Liver (tissue), 8 donors: ENCODE measurements at regions not wholly inside any gene's neighbourhood (a gene's known extent, or its start where the extent isn't known, plus 50 kb on each side); places are given as distances from the start of the nearest gene placed in this dataset.

Source experiments
- DNase-seq: peaks from one replicate; pipeline ENCODE4 v3.0.0-alpha.2; 2017; ENCODE audit warnings: low spot score
- H3K27ac ChIP-seq, 2 donors: one replicate each; pipeline ENCODE4 v1.7.0; 2013; ENCODE audit warnings: inconsistent platforms in 2 of 2, low read length in 2 of 2, control low read depth in 1 of 2, low read depth in 1 of 2, mild to moderate bottlenecking in 1 of 2
- H3K27me3 ChIP-seq, 4 donors: one replicate each; pipeline versions ENCODE4 v1.6.1 to v1.7.0; 2013; ENCODE audit warnings: low read length in 3 of 4, inconsistent platforms in 1 of 4, mild to moderate bottlenecking in 1 of 4, moderate library complexity in 1 of 4; ENCODE audit not compliant: control insufficient read depth in 4 of 4, insufficient read depth in 4 of 4
- H3K36me3 ChIP-seq, 4 donors: one replicate each; pipeline versions ENCODE4 v1.6.1 to v1.7.0; 2013; ENCODE audit warnings: low read length in 3 of 4, mild to moderate bottlenecking in 3 of 4, low read depth in 1 of 4, moderate library complexity in 1 of 4; ENCODE audit not compliant: control insufficient read depth in 4 of 4, insufficient read depth in 3 of 4
- H3K4me1 ChIP-seq, 4 donors: one replicate each; pipeline versions ENCODE4 v1.6.1 to v1.7.0; 2013; ENCODE audit warnings: low read length in 3 of 4, mild to moderate bottlenecking in 3 of 4, moderate library complexity in 1 of 4; ENCODE audit not compliant: control insufficient read depth in 4 of 4, insufficient read depth in 4 of 4
- H3K4me3 ChIP-seq, 3 donors: one replicate each; pipeline versions ENCODE4 v1.6.1 to v1.7.0; 2013; ENCODE audit warnings: low read length in 3 of 3, control low read depth in 1 of 3, low read depth in 1 of 3, mild to moderate bottlenecking in 1 of 3
- H3K9ac ChIP-seq, 2 donors: one replicate each; pipeline ENCODE4 v1.7.0; 2013; ENCODE audit warnings: low read length in 2 of 2, mild to moderate bottlenecking in 2 of 2, moderate library complexity in 2 of 2, control low read depth in 1 of 2, low read depth in 1 of 2
- H3K9me3 ChIP-seq, 4 donors: one replicate each; pipeline versions ENCODE4 v1.6.1 to v1.7.0; 2013; ENCODE audit warnings: low read length in 3 of 4; ENCODE audit not compliant: control insufficient read depth in 4 of 4
- EGR1 ChIP-seq, 2 donors: IDR thresholded peaks; 2 replicates each; pipeline ENCODE4 v1.6.1; 2016 to 2018; ENCODE audit warnings: antibody characterized with exemption in 2 of 2, low read depth in 2 of 2
- FOXA1 ChIP-seq: IDR thresholded peaks from 2 replicates; pipeline ENCODE4 v1.6.1; 2016; ENCODE audit warnings: antibody characterized with exemption
- FOXA2 ChIP-seq: IDR thresholded peaks from 2 replicates; pipeline ENCODE4 v1.6.1; 2016; ENCODE audit warnings: antibody characterized with exemption
- GABPA ChIP-seq, 2 donors: IDR thresholded peaks in 1 of 2; conservative IDR thresholded peaks in 1 of 2; 2 replicates each; pipeline ENCODE4 v1.6.1; 2016; ENCODE audit warnings: antibody characterized with exemption in 2 of 2, mild to moderate bottlenecking in 1 of 2, moderate library complexity in 1 of 2
- HNF4A ChIP-seq, 2 donors: conservative IDR thresholded peaks; 2 replicates each; pipeline ENCODE4 v1.6.1; 2016; ENCODE audit warnings: antibody characterized with exemption in 2 of 2, mild to moderate bottlenecking in 2 of 2
- HNF4G ChIP-seq: IDR thresholded peaks from 2 replicates; pipeline ENCODE4 v1.6.1; 2016; ENCODE audit warnings: antibody characterized with exemption
- JUND ChIP-seq, 2 donors: IDR thresholded peaks; 2 replicates each; pipeline ENCODE4 v1.6.1; 2016; ENCODE audit warnings: antibody characterized with exemption in 2 of 2
- NR2F2 ChIP-seq: IDR thresholded peaks from 2 replicates; pipeline ENCODE4 v1.6.1; 2016; ENCODE audit warnings: antibody characterized with exemption
- RAD21 ChIP-seq, 2 donors: IDR thresholded peaks; 2 replicates each; pipeline ENCODE4 v1.6.1; 2016; ENCODE audit warnings: antibody characterized with exemption in 2 of 2, mild to moderate bottlenecking in 2 of 2
- RXRA ChIP-seq, 2 donors: IDR thresholded peaks; 2 replicates each; pipeline ENCODE4 v1.6.1; 2017 to 2018; ENCODE audit warnings: antibody characterized with exemption in 2 of 2, mild to moderate bottlenecking in 1 of 2
- SP1 ChIP-seq: IDR thresholded peaks from 2 replicates; pipeline ENCODE4 v1.6.1; 2018; ENCODE audit warnings: antibody characterized with exemption, mild to moderate bottlenecking
- TAF1 ChIP-seq: conservative IDR thresholded peaks from 2 replicates; pipeline ENCODE4 v1.6.1; 2016; ENCODE audit warnings: antibody characterized with exemption, mild to moderate bottlenecking
- YY1 ChIP-seq: IDR thresholded peaks from 2 replicates; pipeline ENCODE4 v1.6.1; 2016; ENCODE audit warnings: antibody characterized with exemption, mild to moderate bottlenecking
- WGBS: extraction: QIAGEN DNeasy Blood & Tissue Kit; methylation state at CpG from one replicate; pipeline ENCODE4 v1.1.7; 2013; 5-methylcytosine and 5-hydroxymethylcytosine counted together
- TF ChIP-seq, protein P1 (sequence below): IDR thresholded peaks from 2 replicates; pipeline ENCODE4 v1.6.1; 2016; ENCODE audit warnings: antibody characterized with exemption
- TF ChIP-seq, protein P2 (sequence below): IDR thresholded peaks from 2 replicates; pipeline ENCODE4 v1.6.1; 2016; ENCODE audit warnings: antibody characterized with exemption
- TF ChIP-seq, protein P3 (sequence below): IDR thresholded peaks from 2 replicates; pipeline ENCODE4 v1.6.1; 2016; ENCODE audit warnings: antibody characterized with exemption
- TF ChIP-seq, protein P4 (sequence below): fragments of 150-350 bp; IDR thresholded peaks from 2 replicates; pipeline ENCODE4 v1.5.1; 2017; ENCODE audit warnings: improper control_type of control experiment, low read depth, low read length; ENCODE audit not compliant: missing input control
- TF ChIP-seq, protein P5 (sequence below): IDR thresholded peaks from 2 replicates; pipeline ENCODE4 v1.6.1; 2016; ENCODE audit warnings: antibody characterized with exemption, mild to moderate bottlenecking
- donor health status: healthy.
- donor health status: healthy.
- donor health status: healthy.
- donor health status: healthy.
- donor health status: healthy.

DNA sequence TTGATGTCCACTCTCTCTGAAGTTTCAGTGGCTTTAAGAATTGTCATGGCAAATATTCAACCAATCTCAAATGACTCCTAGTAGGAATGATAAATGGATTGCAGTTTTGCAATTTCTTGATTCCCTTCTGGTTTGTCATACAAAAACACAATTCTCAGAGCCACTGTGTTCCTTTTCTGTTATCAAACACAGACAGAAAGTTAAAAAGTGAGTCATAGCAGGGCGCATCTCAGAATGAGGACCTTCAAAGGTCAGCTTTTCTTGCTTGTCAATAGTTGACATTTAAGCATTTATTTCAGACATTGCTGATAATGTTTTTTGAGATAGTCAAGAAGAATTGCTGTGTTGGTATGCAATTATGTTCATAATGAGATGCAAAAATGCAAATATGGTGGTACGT lies 405.9 kb downstream of the NR2F2 start:
- whole genome bisulfite sequencing, result 84% methylated on average over 2 of the region's 2 CpGs
- no peak for DNase-seq
- no peaks in the 10 kb centered on the region for H3K9me3 ChIP-seq
- H3K9ac ChIP-seq, result no peak overlapping the region
- H3K4me3 ChIP-seq, result no peak overlapping the region
- peaks cover 0 to 11% (median 7%) of the 10 kb centered on the region in 4 donors for H3K4me1 ChIP-seq
- TF ChIP-seq, protein P1, sequence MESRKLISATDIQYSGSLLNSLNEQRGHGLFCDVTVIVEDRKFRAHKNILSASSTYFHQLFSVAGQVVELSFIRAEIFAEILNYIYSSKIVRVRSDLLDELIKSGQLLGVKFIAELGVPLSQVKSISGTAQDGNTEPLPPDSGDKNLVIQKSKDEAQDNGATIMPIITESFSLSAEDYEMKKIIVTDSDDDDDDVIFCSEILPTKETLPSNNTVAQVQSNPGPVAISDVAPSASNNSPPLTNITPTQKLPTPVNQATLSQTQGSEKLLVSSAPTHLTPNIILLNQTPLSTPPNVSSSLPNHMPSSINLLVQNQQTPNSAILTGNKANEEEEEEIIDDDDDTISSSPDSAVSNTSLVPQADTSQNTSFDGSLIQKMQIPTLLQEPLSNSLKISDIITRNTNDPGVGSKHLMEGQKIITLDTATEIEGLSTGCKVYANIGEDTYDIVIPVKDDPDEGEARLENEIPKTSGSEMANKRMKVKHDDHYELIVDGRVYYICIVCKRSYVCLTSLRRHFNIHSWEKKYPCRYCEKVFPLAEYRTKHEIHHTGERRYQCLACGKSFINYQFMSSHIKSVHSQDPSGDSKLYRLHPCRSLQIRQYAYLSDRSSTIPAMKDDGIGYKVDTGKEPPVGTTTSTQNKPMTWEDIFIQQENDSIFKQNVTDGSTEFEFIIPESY, result no peak
- TF ChIP-seq, protein P2, sequence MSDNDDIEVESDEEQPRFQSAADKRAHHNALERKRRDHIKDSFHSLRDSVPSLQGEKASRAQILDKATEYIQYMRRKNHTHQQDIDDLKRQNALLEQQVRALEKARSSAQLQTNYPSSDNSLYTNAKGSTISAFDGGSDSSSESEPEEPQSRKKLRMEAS, result no peak
- TF ChIP-seq GABPA (IDR thresholded peaks at IDR 0.05 in 1 of 2, conservative IDR thresholded peaks at IDR 0.05 in 1 of 2) (no peak), SP1 (no peak), FOXA2 (no peak), HNF4A (conservative IDR thresholded peaks at IDR 0.05) (no peak), TAF1 (no peak), JUND (IDR thresholded peaks at IDR 0.05) (no peak)
- TF ChIP-seq, protein P3, sequence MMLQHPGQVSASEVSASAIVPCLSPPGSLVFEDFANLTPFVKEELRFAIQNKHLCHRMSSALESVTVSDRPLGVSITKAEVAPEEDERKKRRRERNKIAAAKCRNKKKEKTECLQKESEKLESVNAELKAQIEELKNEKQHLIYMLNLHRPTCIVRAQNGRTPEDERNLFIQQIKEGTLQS, result no peak
- TF ChIP-seq, protein P4, sequence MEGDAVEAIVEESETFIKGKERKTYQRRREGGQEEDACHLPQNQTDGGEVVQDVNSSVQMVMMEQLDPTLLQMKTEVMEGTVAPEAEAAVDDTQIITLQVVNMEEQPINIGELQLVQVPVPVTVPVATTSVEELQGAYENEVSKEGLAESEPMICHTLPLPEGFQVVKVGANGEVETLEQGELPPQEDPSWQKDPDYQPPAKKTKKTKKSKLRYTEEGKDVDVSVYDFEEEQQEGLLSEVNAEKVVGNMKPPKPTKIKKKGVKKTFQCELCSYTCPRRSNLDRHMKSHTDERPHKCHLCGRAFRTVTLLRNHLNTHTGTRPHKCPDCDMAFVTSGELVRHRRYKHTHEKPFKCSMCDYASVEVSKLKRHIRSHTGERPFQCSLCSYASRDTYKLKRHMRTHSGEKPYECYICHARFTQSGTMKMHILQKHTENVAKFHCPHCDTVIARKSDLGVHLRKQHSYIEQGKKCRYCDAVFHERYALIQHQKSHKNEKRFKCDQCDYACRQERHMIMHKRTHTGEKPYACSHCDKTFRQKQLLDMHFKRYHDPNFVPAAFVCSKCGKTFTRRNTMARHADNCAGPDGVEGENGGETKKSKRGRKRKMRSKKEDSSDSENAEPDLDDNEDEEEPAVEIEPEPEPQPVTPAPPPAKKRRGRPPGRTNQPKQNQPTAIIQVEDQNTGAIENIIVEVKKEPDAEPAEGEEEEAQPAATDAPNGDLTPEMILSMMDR, result no peak
- no peaks in the 10 kb centered on the region for H3K36me3 ChIP-seq
- H3K27me3 ChIP-seq, result no peaks in the 10 kb centered on the region
- H3K27ac ChIP-seq, result no peak overlapping the region

DNA sequence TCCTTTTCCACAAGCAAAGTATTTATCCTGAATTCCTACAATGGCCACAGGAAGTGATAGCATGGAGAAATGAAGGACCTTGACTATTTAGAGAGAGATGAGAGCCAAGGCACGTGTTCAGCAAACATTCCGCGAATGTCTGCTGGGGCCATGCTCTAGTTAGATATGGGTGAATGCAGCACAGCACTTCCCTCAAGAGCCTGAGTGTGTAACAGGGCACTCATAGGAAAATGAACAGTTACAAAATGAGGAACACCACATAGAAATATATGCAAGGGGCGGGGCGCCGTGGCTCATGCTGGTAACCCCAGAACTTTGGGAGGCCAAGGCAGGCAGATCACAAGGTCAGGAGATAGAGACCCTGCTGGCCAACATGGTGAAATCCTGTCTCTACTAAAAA lies 406.9 kb downstream of the NR2F2 start:
- H3K9ac ChIP-seq, result no peak overlapping the region
- H3K9me3 ChIP-seq, result no peaks in the 10 kb centered on the region
- no peaks in the 10 kb centered on the region for H3K36me3 ChIP-seq
- 80% methylated on average over 6 of the region's 6 CpGs for WGBS
- H3K4me3 ChIP-seq, result no peak overlapping the region
- no peak for DNase-seq
- no peak overlapping the region for H3K27ac ChIP-seq
- H3K27me3 ChIP-seq, result no peaks in the 10 kb centered on the region
- no peak for TF ChIP-seq FOXA1
- TF ChIP-seq SP1, result no peak
- TF ChIP-seq YY1, result peak; percentile 26
- TF ChIP-seq, protein P4, result no peak
- TF ChIP-seq, protein P5, sequence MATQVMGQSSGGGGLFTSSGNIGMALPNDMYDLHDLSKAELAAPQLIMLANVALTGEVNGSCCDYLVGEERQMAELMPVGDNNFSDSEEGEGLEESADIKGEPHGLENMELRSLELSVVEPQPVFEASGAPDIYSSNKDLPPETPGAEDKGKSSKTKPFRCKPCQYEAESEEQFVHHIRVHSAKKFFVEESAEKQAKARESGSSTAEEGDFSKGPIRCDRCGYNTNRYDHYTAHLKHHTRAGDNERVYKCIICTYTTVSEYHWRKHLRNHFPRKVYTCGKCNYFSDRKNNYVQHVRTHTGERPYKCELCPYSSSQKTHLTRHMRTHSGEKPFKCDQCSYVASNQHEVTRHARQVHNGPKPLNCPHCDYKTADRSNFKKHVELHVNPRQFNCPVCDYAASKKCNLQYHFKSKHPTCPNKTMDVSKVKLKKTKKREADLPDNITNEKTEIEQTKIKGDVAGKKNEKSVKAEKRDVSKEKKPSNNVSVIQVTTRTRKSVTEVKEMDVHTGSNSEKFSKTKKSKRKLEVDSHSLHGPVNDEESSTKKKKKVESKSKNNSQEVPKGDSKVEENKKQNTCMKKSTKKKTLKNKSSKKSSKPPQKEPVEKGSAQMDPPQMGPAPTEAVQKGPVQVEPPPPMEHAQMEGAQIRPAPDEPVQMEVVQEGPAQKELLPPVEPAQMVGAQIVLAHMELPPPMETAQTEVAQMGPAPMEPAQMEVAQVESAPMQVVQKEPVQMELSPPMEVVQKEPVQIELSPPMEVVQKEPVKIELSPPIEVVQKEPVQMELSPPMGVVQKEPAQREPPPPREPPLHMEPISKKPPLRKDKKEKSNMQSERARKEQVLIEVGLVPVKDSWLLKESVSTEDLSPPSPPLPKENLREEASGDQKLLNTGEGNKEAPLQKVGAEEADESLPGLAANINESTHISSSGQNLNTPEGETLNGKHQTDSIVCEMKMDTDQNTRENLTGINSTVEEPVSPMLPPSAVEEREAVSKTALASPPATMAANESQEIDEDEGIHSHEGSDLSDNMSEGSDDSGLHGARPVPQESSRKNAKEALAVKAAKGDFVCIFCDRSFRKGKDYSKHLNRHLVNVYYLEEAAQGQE, result no peak
- TF ChIP-seq RXRA (IDR thresholded peaks at IDR 0.05), result peak in 1 of 2 donors; percentile 25
- no peak for TF ChIP-seq RAD21 (IDR thresholded peaks at IDR 0.05)
- TF ChIP-seq, protein P1, result no peak
- TF ChIP-seq EGR1 (IDR thresholded peaks at IDR 0.05; ENCODE audit: low read depth in 2 of 2), result no peak
- TF ChIP-seq FOXA2, result no peak
- no peak for TF ChIP-seq JUND (IDR thresholded peaks at IDR 0.05)
- TF ChIP-seq, protein P2, result peak; percentile 26
- no peak for TF ChIP-seq HNF4G
- no peak for TF ChIP-seq GABPA (IDR thresholded peaks at IDR 0.05 in 1 of 2, conservative IDR thresholded peaks at IDR 0.05 in 1 of 2)
- TF ChIP-seq HNF4A (conservative IDR thresholded peaks at IDR 0.05), result no peak
- TF ChIP-seq, protein P3, result no peak
- TF ChIP-seq TAF1, result no peak
- TF ChIP-seq NR2F2, result no peak
- H3K4me1 ChIP-seq, result peaks cover 0 to 11% (median 7%) of the 10 kb centered on the region in 4 donors
